A549 (cell line): ENCODE measurements at regions not wholly inside any gene's neighbourhood (a gene's known extent, or its start where the extent isn't known, plus 50 kb on each side); places are given as distances from the start of the nearest gene placed in this dataset.

Experiments used
- BHLHE40 ChIP-seq: IDR thresholded peaks from 2 replicates; pipeline ENCODE4 v1.6.1; 2012; ENCODE audit warnings: low read depth, low read length, inconsistent platforms
- JUN ChIP-seq, 2 experiments: fragments of >200 bp; sonication (Bioruptor Twin); formaldehyde crosslinking; IDR thresholded peaks; 2 replicates in 1 of 2; 3 replicates in 1 of 2; pipeline ENCODE4 v1.6.1; 2016 to 2017
- NR3C1 ChIP-seq: fragments of >200 bp; sonication (Bioruptor Twin); formaldehyde crosslinking; IDR thresholded peaks from 3 replicates; pipeline ENCODE4 v1.6.1; 2017
- PHF8 ChIP-seq: fragments of 200-600 bp; sonication (generic); IDR thresholded peaks from 2 replicates; pipeline ENCODE4 v1.6.1; 2016; ENCODE audit warnings: low read depth, mild to moderate bottlenecking, antibody characterized with exemption, moderate library complexity, borderline replicate concordance
- POLR2A ChIP-seq: IDR thresholded peaks from 2 replicates; pipeline ENCODE4 v1.6.1; 2012; ENCODE audit warnings: mild to moderate bottlenecking, low read length
- RFX5 ChIP-seq: fragments of 450-650 bp; IDR thresholded peaks from 2 replicates; pipeline ENCODE4 v1.7.1; 2014; ENCODE audit warnings: antibody characterized with exemption, mild to moderate bottlenecking, moderate library complexity
- TP53 ChIP-seq: fragments of 250-450 bp; sonication (Bioruptor Pico); IDR thresholded peaks from 2 replicates; pipeline ENCODE4 v1.5.0; 2021; ENCODE audit warnings: mild to moderate bottlenecking, moderate library complexity
- TF ChIP-seq, protein P1 (sequence below): fragments of >200 bp; sonication (Bioruptor Twin); formaldehyde crosslinking; IDR thresholded peaks from 3 replicates; pipeline ENCODE4 v1.5.1; 2016
- TF ChIP-seq, protein P2 (sequence below): fragments of 450-650 bp; IDR thresholded peaks from 2 replicates; pipeline ENCODE4 v1.6.1; 2014; ENCODE audit warnings: antibody characterized with exemption
- TF ChIP-seq, protein P3 (sequence below): fragments of 250-450 bp; sonication (Bioruptor Pico); IDR thresholded peaks from 2 replicates; pipeline ENCODE4 v1.5.0; 2020; ENCODE audit warnings: low read depth, mild to moderate bottlenecking, moderate library complexity

DNA sequence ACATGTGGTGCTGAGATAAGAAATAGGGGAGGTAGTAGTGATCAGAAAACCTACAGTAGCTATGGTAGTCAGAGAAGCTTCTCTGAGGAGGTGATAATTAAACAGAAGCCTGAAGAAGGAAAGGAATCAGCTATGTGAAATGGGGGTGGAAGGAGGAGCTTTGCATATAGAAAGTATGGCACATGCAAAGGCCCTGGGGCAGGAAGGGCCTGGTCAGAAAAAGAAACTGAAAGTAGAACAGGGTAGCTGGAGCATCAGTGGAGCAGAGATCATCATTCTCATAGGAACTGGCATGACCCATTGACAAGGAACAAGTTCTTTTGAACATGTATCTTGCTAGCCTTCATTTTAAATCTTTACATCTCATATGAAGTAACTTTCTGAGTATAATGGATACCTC is 80.7 kb upstream of the ADRA1B start:
- TF ChIP-seq, protein P1, sequence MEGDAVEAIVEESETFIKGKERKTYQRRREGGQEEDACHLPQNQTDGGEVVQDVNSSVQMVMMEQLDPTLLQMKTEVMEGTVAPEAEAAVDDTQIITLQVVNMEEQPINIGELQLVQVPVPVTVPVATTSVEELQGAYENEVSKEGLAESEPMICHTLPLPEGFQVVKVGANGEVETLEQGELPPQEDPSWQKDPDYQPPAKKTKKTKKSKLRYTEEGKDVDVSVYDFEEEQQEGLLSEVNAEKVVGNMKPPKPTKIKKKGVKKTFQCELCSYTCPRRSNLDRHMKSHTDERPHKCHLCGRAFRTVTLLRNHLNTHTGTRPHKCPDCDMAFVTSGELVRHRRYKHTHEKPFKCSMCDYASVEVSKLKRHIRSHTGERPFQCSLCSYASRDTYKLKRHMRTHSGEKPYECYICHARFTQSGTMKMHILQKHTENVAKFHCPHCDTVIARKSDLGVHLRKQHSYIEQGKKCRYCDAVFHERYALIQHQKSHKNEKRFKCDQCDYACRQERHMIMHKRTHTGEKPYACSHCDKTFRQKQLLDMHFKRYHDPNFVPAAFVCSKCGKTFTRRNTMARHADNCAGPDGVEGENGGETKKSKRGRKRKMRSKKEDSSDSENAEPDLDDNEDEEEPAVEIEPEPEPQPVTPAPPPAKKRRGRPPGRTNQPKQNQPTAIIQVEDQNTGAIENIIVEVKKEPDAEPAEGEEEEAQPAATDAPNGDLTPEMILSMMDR = no peak
- TF ChIP-seq PHF8 = no peak
- TF ChIP-seq, protein P2, sequence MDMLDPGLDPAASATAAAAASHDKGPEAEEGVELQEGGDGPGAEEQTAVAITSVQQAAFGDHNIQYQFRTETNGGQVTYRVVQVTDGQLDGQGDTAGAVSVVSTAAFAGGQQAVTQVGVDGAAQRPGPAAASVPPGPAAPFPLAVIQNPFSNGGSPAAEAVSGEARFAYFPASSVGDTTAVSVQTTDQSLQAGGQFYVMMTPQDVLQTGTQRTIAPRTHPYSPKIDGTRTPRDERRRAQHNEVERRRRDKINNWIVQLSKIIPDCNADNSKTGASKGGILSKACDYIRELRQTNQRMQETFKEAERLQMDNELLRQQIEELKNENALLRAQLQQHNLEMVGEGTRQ = no peak
- TF ChIP-seq TP53 (CRISPR knock-in tag) = no peak
- TF ChIP-seq BHLHE40 = no peak
- no peak for TF ChIP-seq NR3C1
- TF ChIP-seq RFX5 = no peak
- no peak for TF ChIP-seq JUN (IDR thresholded peaks at IDR 0.05)
- no peak for TF ChIP-seq POLR2A
- TF ChIP-seq, protein P3, sequence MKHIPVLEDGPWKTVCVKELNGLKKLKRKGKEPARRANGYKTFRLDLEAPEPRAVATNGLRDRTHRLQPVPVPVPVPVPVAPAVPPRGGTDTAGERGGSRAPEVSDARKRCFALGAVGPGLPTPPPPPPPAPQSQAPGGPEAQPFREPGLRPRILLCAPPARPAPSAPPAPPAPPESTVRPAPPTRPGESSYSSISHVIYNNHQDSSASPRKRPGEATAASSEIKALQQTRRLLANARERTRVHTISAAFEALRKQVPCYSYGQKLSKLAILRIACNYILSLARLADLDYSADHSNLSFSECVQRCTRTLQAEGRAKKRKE (CRISPR knock-in tag) = no peak
